HEK293T (cell line): ENCODE measurements at regions not wholly inside any gene's neighbourhood (a gene's known extent, or its start where the extent isn't known, plus 50 kb on each side); places are given as distances from the start of the nearest gene placed in this dataset.

Source experiments
- CTCF ChIA-PET: fragments of 350-600 bp; formaldehyde crosslinking; extraction: SDS; loops from one replicate; lab custom pipeline; 2021; ENCODE audit warnings: antibody characterized with exemption, inconsistent platforms; lab: Yijun Ruan, JAX
- POLR2A ChIA-PET: fragments of 350-600 bp; formaldehyde crosslinking; extraction: SDS; loops from one replicate; lab custom pipeline; 2020; ENCODE audit warnings: antibody characterized with exemption, inconsistent platforms; lab: Yijun Ruan, JAX
- DNase-seq: peaks from one replicate; pipeline ENCODE4 v3.0.0; 2012; ENCODE audit warnings: mixed read lengths; ENCODE audit errors: extremely low spot score
- ARNT ChIP-seq: fragments of 450-650 bp; IDR thresholded peaks from 2 replicates; pipeline ENCODE4 v1.6.1; 2017; ENCODE audit warnings: mild to moderate bottlenecking
- BHLHE40 ChIP-seq: fragments of 450-650 bp; IDR thresholded peaks from 2 replicates; pipeline ENCODE4 v1.6.1; 2016; ENCODE audit warnings: mild to moderate bottlenecking, moderate library complexity, borderline replicate concordance
- CTBP1 ChIP-seq: fragments of 450-650 bp; IDR thresholded peaks from 2 replicates; pipeline ENCODE4 v1.6.1; 2016; ENCODE audit warnings: borderline replicate concordance
- ELF4 ChIP-seq: fragments of 450-650 bp; IDR thresholded peaks from 2 replicates; pipeline ENCODE4 v1.6.1; 2017; ENCODE audit warnings: antibody characterized with exemption
- FOXA1 ChIP-seq: fragments of 450-650 bp; IDR thresholded peaks from 2 replicates; pipeline ENCODE4 v1.6.1; 2016; ENCODE audit warnings: mild to moderate bottlenecking
- FOXK2 ChIP-seq: fragments of 450-650 bp; IDR thresholded peaks from 2 replicates; pipeline ENCODE4 v1.6.1; 2016; ENCODE audit warnings: mild to moderate bottlenecking
- FOXM1 ChIP-seq: fragments of 450-650 bp; IDR thresholded peaks from 2 replicates; pipeline ENCODE4 v1.6.1; 2017; ENCODE audit warnings: mild to moderate bottlenecking, borderline replicate concordance
- HDGF ChIP-seq: fragments of 450-650 bp; IDR thresholded peaks from 2 replicates; pipeline ENCODE4 v1.6.1; 2017; ENCODE audit warnings: antibody characterized with exemption, borderline replicate concordance
- L3MBTL2 ChIP-seq: fragments of 450-650 bp; conservative IDR thresholded peaks from 2 replicates; pipeline ENCODE4 v1.6.1; 2016; ENCODE audit warnings: mild to moderate bottlenecking
- LEF1 ChIP-seq: fragments of 450-650 bp; IDR thresholded peaks from 2 replicates; pipeline ENCODE4 v1.6.1; 2017; ENCODE audit warnings: mild to moderate bottlenecking, borderline replicate concordance
- NFRKB ChIP-seq: fragments of 450-650 bp; IDR thresholded peaks from 2 replicates; pipeline ENCODE4 v1.6.1; 2016; ENCODE audit warnings: mild to moderate bottlenecking, moderate library complexity
- SP1 ChIP-seq: fragments of 450-650 bp; IDR thresholded peaks from 2 replicates; pipeline ENCODE4 v1.6.1; 2017
- SUZ12 ChIP-seq: fragments of 450-650 bp; IDR thresholded peaks from 2 replicates; pipeline ENCODE4 v1.6.1; 2016; ENCODE audit warnings: mild to moderate bottlenecking
- TARDBP ChIP-seq: fragments of 450-650 bp; IDR thresholded peaks from 2 replicates; pipeline ENCODE4 v1.6.1; 2016
- ZNF384 ChIP-seq: fragments of 450-650 bp; IDR thresholded peaks from 2 replicates; pipeline ENCODE4 v1.6.1; 2016
- TF ChIP-seq, protein P1 (sequence below): fragments of 450-650 bp; IDR thresholded peaks from 2 replicates; pipeline ENCODE4 v1.6.1; 2016

DNA sequence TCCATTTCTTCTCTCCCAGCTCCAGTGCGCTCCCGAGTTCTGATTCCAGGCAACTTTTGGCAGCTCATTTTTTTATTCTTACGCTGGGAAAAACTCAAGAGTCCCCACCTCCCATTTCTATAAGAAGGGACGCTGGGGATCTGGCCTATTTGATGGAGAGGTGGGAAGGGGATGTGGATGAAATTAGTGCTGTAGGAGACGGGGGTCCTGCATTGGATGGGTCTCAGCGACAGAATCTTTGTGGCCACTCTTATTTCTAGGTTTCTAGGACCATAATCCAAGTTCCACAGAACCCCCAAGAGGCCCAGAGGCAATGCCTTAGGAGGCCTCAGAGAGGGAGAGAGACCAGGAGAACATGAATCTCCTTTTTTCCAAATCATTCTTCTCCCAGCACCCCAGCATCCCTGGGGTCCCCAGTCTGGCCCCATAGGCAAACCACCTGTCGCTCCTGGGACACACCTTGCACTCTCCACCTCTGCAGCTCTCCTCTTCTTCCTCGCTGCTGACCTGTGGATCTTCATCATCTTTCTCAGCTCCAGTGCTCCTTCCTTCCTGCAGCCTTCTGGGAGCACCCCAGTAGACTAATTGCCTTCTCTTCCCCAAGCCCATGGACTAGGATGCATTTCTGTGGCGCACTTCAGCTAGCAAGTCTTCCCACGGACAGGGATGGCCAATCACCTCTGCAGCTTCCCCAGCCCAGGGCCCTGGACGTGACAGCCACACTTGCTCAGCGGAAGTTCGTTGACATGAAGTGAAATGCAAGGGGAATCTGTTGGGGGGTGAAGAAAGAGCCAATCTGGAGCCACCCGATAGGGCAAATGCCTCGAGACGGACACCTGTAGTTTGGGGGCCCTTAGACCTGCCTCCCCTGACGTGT is 100.1 kb upstream of the ALDH1A3 start:
- CTCF ChIA-PET: no interaction called here
- POLR2A ChIA-PET: no interaction called here
- TF ChIP-seq, protein P1, sequence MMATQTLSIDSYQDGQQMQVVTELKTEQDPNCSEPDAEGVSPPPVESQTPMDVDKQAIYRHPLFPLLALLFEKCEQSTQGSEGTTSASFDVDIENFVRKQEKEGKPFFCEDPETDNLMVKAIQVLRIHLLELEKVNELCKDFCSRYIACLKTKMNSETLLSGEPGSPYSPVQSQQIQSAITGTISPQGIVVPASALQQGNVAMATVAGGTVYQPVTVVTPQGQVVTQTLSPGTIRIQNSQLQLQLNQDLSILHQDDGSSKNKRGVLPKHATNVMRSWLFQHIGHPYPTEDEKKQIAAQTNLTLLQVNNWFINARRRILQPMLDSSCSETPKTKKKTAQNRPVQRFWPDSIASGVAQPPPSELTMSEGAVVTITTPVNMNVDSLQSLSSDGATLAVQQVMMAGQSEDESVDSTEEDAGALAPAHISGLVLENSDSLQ: no peak
- TF ChIP-seq ARNT: no peak
- no peak for TF ChIP-seq ZNF384
- no peak for TF ChIP-seq L3MBTL2
- TF ChIP-seq FOXM1: no peak
- no peak for TF ChIP-seq SP1
- DNase-seq: no peak

DNA sequence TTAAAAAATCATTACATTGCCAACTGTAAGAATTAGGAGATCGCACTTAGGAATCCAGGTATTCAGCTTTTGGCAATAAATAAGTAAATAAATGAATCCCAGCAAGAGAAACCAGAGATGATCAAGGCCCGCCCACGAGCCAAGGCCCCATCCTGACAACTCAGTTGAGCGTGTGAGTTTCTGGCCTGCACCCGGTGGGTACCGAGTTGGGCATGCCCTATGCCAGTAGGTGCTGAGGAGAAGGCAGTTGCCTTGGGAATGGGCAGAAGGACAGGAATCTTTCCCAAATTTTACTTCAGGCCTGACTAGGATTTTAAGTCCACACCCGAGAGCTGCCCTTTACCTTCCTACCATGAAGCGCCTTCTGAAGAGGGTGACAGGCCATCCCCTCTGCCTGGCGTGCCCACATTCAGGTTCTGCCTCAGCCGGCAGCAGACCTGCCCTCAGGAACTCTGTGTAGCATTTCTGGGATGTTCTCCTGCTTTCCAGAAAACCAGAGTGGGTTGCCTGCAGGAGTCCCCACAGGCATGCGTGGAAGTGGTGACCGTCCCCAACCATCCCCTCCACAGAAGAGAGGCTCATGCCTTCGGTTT is 99.3 kb upstream of the ALDH1A3 start:
- no peak for DNase-seq

DNA sequence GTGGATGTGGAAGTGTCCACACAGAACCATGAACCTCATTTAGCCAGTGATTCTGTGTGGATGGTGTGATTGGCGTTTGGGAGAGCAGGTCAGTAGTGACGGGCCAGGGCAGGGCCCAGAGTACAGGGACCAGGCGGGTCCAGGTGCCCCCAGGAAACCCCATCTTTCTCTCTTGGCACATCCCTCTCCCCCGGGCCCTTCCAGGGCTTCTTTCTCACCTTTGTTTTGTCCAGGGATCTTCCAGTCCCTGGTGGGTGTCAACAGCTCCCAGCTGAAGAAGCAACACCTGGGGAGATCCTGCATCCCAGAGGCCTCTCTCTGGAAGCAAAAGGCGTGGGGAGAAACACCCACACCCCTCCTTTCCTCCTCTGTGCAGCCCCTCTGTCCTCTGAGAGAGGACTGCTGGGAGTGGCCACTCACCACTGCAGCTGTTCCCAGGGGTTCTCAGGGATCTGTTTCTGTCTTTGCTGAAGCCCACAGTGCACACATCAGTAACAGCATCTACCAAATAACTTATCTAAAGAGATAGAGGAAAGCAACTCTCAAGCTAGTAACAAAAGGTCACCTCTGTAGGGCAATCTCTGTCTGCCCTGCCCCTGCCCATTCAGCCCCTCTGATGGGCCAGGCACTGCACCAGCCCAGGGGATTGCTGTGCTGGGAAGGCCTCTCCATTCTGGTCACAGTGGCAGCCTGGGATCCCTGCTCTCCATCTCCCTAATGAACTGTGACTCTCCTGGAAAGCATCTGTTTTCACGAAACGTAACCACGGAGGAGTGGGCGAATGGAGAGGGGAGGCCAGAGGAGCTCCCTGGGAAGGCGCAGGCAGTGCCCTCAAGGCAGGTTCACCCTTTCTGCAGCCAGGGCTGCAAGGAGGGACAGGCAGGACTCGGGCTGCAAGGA is 98.3 kb upstream of the ALDH1A3 start:
- TF ChIP-seq SUZ12: no peak
- TF ChIP-seq CTBP1: no peak
- TF ChIP-seq HDGF: no peak
- TF ChIP-seq FOXK2: no peak
- TF ChIP-seq ARNT: no peak
- TF ChIP-seq SP1: no peak
- TF ChIP-seq TARDBP: no peak
- TF ChIP-seq ELF4: no peak
- TF ChIP-seq LEF1: no peak
- ChIA-PET POLR2A (no interaction called here), CTCF (no interaction called here)
- DNase-seq: no peak

More for the DNA sequence above, 99.3 kb upstream of the ALDH1A3 start:
- TF ChIP-seq, protein P1: no peak
- no peak for TF ChIP-seq FOXA1
- no peak for TF ChIP-seq ZNF384
- no peak for TF ChIP-seq SP1
- no peak for TF ChIP-seq FOXM1
- no peak for TF ChIP-seq HDGF
- no peak for TF ChIP-seq LEF1
- TF ChIP-seq FOXK2: no peak
- no peak for TF ChIP-seq NFRKB
- no peak for TF ChIP-seq ARNT
- no peak for TF ChIP-seq BHLHE40
- no peak for TF ChIP-seq SUZ12
- no peak for TF ChIP-seq L3MBTL2
- TF ChIP-seq ELF4: no peak
- no peak for TF ChIP-seq CTBP1
- TF ChIP-seq TARDBP: no peak
- ChIA-PET POLR2A (no interaction called here), CTCF (no interaction called here)

DNA sequence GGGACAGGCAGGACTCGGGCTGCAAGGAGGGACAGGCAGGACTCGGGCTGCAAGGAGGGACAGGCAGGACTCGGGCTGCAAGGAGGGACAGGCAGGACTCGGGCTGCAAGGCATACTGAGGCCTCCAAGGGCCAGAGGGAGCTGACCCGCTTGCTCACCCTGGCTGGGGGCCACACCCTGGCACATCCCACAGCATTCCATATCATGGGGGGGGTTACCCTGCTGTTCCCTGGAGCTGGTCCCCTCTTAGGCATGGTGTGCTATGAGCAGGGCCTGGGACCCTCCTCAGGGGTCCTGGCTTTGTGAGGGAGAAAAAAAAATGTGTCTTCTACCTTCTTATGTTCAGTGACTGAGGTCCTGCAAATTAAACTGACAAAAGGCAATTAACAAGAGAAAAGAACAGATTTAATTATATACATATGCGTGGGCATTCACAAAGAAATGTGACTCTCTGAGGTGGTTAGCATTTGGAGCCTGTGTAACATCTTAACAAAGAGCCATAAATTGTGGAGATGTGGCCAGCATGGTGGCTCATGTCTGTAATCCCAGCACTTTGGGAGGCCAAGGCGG is 97.6 kb upstream of the ALDH1A3 start:
- ChIA-PET POLR2A (no interaction called here), CTCF (no interaction called here)
- no peak for TF ChIP-seq SUZ12
- TF ChIP-seq SP1: no peak
- TF ChIP-seq L3MBTL2: no peak
- no peak for TF ChIP-seq FOXM1
- TF ChIP-seq BHLHE40: no peak
- no peak for TF ChIP-seq FOXA1
- TF ChIP-seq, protein P1: no peak
- TF ChIP-seq ARNT: no peak
- no peak for TF ChIP-seq FOXK2
- TF ChIP-seq ZNF384: no peak
- TF ChIP-seq NFRKB: no peak
- no peak for TF ChIP-seq ELF4
- TF ChIP-seq TARDBP: no peak
- no peak for TF ChIP-seq CTBP1
- TF ChIP-seq HDGF: no peak
- TF ChIP-seq LEF1: no peak
- DNase-seq: no peak

- ChIA-PET POLR2A (no interaction called here), CTCF (no interaction called here)
- no peak for TF ChIP-seq SP1
- TF ChIP-seq FOXA1: no peak
- no peak for TF ChIP-seq ZNF384
- TF ChIP-seq SUZ12: no peak
- no peak for TF ChIP-seq BHLHE40
- TF ChIP-seq L3MBTL2: no peak
- TF ChIP-seq NFRKB: no peak
- no peak for DNase-seq
Observed at GRCh38 chr15:100783291-100783690, 96.3 kb upstream of the ALDH1A3 start.
